Uterus (tissue), 3 donors: ENCODE measurements at regions not wholly inside any gene's neighbourhood (a gene's known extent, or its start where the extent isn't known, plus 50 kb on each side); places are given as distances from the start of the nearest gene placed in this dataset.

Source experiments
- DNase-seq, 2 donors: peaks; one replicate each; pipeline ENCODE4 v3.0.0-alpha.2; 2019 to 2020
- H3K27ac ChIP-seq, 2 donors: fragments of 200-600 bp; sonication (generic); 1 replicate in 1 of 2; 2 replicates in 1 of 2; pipeline ENCODE4 v1.5.1; 2016 to 2018
- H3K27me3 ChIP-seq, 2 donors: fragments of 200-600 bp; sonication (generic); one replicate each; pipeline ENCODE4 v1.5.1; 2018 to 2019; ENCODE audit warnings: control low read depth in 1 of 2
- H3K36me3 ChIP-seq, 2 donors: fragments of 200-600 bp; sonication (generic); one replicate each; pipeline ENCODE4 v1.5.1; 2019; ENCODE audit warnings: control low read depth in 1 of 2
- H3K4me1 ChIP-seq, 2 donors: fragments of 200-600 bp; sonication (generic); one replicate each; pipeline ENCODE4 v1.5.1; 2018 to 2019; ENCODE audit warnings: control low read depth in 1 of 2
- H3K4me3 ChIP-seq, 2 donors: fragments of 200-600 bp; sonication (generic); 1 replicate in 1 of 2; 2 replicates in 1 of 2; pipeline ENCODE4 v1.5.1; 2018 to 2019; ENCODE audit warnings: mild to moderate bottlenecking in 1 of 2
- H3K9me3 ChIP-seq, 2 donors: fragments of 200-600 bp; sonication (generic); one replicate each; pipeline ENCODE4 v1.5.1; 2019; ENCODE audit warnings: control low read depth in 1 of 2
- CTCF ChIP-seq, 4 experiments: fragments of 200-600 bp in 2 of 4; fragments of 450-650 bp in 2 of 4; sonication (generic) in 2 of 4; IDR thresholded peaks; one replicate each; pipeline ENCODE4 v1.5.1; 2016 to 2019; ENCODE audit warnings: antibody characterized with exemption in 4 of 4, mild to moderate bottlenecking in 2 of 4, moderate library complexity in 1 of 4
- POLR2A ChIP-seq, 2 donors: fragments of 450-650 bp; IDR thresholded peaks; one replicate each; pipeline ENCODE4 v1.6.1; 2016; ENCODE audit warnings: antibody characterized with exemption in 2 of 2, mild to moderate bottlenecking in 1 of 2, moderate library complexity in 1 of 2
- intact Hi-C: fragments of 100-400 bp; cut with DNase I; formaldehyde crosslinking; loops from one replicate; pipeline ENCODE4 v1.15.1; 2023; ENCODE audit warnings: low total_unique reads
- donor health status: DM: yes; HTN: yes; CAD: no.

DNA sequence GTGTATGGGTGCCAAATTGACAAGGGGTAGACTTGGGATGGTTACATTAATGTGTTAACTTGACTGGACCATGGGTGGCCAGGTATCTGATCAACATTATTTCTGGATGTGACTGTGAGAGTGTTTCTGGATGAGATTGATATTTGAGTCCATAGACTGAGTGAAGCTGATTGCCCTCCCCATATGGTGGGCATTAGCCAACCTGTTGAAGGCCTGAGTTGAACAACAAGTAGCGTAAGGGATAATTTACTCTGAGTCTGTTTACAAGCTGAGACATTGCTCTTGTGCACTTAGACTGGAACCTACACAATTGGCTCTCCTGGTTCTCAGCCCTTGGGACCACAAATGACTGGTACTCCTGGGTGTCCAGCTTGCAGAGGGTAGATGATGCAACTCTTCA, 240.1 kb downstream of the ASXL3 start:
- Histone ChIP-seq H3K27me3 (no peaks in the 10 kb centered on the region), H3K4me3 (no peak overlapping the region), H3K4me1 (no peaks in the 10 kb centered on the region), H3K36me3 (no peaks in the 10 kb centered on the region), H3K27ac (no peak overlapping the region), H3K9me3 (no peaks in the 10 kb centered on the region)
- intact Hi-C loops, result no loop called here
- TF ChIP-seq POLR2A (IDR thresholded peaks at IDR 0.05), result no peak
- no peak for TF ChIP-seq CTCF (IDR thresholded peaks at IDR 0.05)
- DNase-seq, result no peak

GRCh38 chr18:33817096-33817495, 239.1 kb downstream of the ASXL3 start:
- no peaks in the 10 kb centered on the region for H3K9me3 ChIP-seq
- no peaks in the 10 kb centered on the region for H3K4me1 ChIP-seq
- intact Hi-C loops, result no loop called here
- TF ChIP-seq POLR2A (IDR thresholded peaks at IDR 0.05), result no peak
- no peak for TF ChIP-seq CTCF (IDR thresholded peaks at IDR 0.05)
- no peak overlapping the region for H3K27ac ChIP-seq
- H3K4me3 ChIP-seq, result no peak overlapping the region
- H3K36me3 ChIP-seq, result no peaks in the 10 kb centered on the region
- no peaks in the 10 kb centered on the region for H3K27me3 ChIP-seq
- DNase-seq, result no peak

- Histone ChIP-seq H3K27ac (no peak overlapping the region), H3K27me3 (no peaks in the 10 kb centered on the region), H3K4me3 (no peak overlapping the region), H3K36me3 (no peaks in the 10 kb centered on the region), H3K4me1 (no peaks in the 10 kb centered on the region), H3K9me3 (no peaks in the 10 kb centered on the region)
- intact Hi-C loops, result no loop called here
- DNase-seq, result no peak
- no peak for TF ChIP-seq POLR2A (IDR thresholded peaks at IDR 0.05)
- TF ChIP-seq CTCF (IDR thresholded peaks at IDR 0.05), result no peak
These were observed 236.5 kb downstream of the ASXL3 start for GRCh38 chr18:33814546-33814945.

GRCh38 chr18:33812186-33812585, 234.2 kb downstream of the ASXL3 start:
- Histone ChIP-seq H3K9me3 (no peaks in the 10 kb centered on the region), H3K36me3 (no peaks in the 10 kb centered on the region), H3K4me1 (no peaks in the 10 kb centered on the region), H3K27ac (no peak overlapping the region), H3K4me3 (no peak overlapping the region), H3K27me3 (peaks cover 0 to 4% of the 10 kb centered on the region in 2 donors)
- intact Hi-C loops, result no loop called here
- DNase-seq, result no peak
- TF ChIP-seq POLR2A (IDR thresholded peaks at IDR 0.05) (no peak), CTCF (IDR thresholded peaks at IDR 0.05) (no peak)

- no peak overlapping the region for H3K27ac ChIP-seq
- intact Hi-C loops, result no loop called here
- no peaks in the 10 kb centered on the region for H3K4me1 ChIP-seq
- TF ChIP-seq POLR2A (IDR thresholded peaks at IDR 0.05) (no peak), CTCF (IDR thresholded peaks at IDR 0.05) (no peak)
- H3K27me3 ChIP-seq, result peaks cover 0 to 4% of the 10 kb centered on the region in 2 donors
- DNase-seq, result no peak
- no peaks in the 10 kb centered on the region for H3K9me3 ChIP-seq
- H3K4me3 ChIP-seq, result no peak overlapping the region
- H3K36me3 ChIP-seq, result no peaks in the 10 kb centered on the region
These were observed 227.6 kb downstream of the ASXL3 start for GRCh38 chr18:33805592-33805991.
